ENCODE measurements at regions not wholly inside any gene's neighbourhood (a gene's known extent, or its start where the extent isn't known, plus 50 kb on each side); places are given as distances from the start of the nearest gene placed in this dataset.

DNA sequence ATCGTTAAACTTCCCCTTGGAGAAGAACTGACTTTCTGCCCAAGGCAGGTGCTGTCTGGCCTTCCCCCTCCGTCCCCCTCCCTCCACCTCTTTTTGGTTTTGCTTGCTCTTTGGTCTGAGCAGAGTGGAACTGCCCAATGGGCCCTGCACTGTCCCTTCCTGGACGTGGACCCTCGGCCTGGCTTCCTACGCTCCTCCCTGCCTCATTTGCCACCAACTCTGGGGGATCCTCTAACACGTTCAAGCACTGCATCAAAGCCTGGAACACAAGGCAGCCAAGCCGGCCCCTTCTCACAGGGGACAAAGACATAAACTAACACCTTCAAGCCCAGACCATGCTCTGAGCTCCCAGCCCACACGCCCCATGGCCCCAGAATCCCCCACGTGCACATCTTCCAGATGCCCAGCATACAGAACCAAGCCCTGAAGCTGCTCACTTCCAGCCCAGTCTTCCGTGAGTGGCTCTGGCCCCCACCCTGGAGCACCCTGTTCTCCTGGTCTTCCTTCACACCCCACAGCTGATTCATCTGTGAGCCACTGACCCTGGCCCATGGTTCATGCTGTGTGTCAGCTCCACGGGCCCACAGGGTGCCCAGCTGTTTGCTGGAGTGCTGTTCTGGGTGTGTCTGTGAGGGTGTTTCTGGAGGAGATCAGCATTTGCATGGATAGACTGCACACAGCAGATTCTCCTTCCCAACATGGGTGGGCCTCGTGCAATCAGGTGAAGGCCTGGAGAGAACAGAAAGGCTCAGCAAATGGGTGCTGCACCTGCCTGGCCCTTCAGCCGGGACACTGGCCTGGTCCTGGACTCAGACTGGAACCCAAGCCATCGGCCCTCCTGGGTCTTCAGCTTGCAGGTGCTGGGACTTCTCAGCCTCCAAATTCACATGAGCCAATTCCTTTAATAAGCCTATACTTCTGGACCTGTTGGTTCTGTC, 247.1 kb upstream of the SALL3 start:
- DNase-seq (ENCODE audit: low read depth), result no peak
- H3K4me3 ChIP-seq (replicated peaks; ENCODE audit: low read depth, low read length), result no peak overlapping the region
- TF ChIP-seq, protein P1, sequence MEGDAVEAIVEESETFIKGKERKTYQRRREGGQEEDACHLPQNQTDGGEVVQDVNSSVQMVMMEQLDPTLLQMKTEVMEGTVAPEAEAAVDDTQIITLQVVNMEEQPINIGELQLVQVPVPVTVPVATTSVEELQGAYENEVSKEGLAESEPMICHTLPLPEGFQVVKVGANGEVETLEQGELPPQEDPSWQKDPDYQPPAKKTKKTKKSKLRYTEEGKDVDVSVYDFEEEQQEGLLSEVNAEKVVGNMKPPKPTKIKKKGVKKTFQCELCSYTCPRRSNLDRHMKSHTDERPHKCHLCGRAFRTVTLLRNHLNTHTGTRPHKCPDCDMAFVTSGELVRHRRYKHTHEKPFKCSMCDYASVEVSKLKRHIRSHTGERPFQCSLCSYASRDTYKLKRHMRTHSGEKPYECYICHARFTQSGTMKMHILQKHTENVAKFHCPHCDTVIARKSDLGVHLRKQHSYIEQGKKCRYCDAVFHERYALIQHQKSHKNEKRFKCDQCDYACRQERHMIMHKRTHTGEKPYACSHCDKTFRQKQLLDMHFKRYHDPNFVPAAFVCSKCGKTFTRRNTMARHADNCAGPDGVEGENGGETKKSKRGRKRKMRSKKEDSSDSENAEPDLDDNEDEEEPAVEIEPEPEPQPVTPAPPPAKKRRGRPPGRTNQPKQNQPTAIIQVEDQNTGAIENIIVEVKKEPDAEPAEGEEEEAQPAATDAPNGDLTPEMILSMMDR (IDR thresholded peaks at IDR 0.05; ENCODE audit: low read length, missing control alignments), result no peak

- TF ChIP-seq, protein P1 (IDR thresholded peaks at IDR 0.05; ENCODE audit: low read length, missing control alignments), result no peak
- no peak overlapping the region for H3K4me3 ChIP-seq (replicated peaks; ENCODE audit: low read depth, low read length)
- DNase-seq (ENCODE audit: low read depth), result no peak
Observed at GRCh38 chr18:78733762-78734613, 245.6 kb upstream of the SALL3 start.

DNA sequence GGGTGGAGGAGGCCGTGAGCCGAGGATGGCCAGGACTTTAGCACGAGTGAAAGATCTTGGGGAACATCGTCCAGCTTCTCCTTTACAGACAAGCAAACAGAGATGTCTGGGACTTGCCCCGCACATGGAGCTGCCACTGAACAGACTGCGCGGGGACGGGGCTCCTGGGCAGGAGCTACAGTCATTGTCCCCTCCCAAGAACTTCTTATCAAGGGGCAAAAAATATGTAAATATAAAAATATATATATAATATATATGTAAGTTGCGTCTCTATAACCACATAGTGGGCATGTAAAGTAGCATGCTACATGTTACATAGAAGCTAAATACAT, 245.0 kb upstream of the SALL3 start:
- DNase-seq (ENCODE audit: low read depth), result no peak
- no peak overlapping the region for H3K4me3 ChIP-seq (replicated peaks; ENCODE audit: low read depth, low read length)
- TF ChIP-seq, protein P1 (IDR thresholded peaks at IDR 0.05; ENCODE audit: low read length, missing control alignments), result no peak

DNA sequence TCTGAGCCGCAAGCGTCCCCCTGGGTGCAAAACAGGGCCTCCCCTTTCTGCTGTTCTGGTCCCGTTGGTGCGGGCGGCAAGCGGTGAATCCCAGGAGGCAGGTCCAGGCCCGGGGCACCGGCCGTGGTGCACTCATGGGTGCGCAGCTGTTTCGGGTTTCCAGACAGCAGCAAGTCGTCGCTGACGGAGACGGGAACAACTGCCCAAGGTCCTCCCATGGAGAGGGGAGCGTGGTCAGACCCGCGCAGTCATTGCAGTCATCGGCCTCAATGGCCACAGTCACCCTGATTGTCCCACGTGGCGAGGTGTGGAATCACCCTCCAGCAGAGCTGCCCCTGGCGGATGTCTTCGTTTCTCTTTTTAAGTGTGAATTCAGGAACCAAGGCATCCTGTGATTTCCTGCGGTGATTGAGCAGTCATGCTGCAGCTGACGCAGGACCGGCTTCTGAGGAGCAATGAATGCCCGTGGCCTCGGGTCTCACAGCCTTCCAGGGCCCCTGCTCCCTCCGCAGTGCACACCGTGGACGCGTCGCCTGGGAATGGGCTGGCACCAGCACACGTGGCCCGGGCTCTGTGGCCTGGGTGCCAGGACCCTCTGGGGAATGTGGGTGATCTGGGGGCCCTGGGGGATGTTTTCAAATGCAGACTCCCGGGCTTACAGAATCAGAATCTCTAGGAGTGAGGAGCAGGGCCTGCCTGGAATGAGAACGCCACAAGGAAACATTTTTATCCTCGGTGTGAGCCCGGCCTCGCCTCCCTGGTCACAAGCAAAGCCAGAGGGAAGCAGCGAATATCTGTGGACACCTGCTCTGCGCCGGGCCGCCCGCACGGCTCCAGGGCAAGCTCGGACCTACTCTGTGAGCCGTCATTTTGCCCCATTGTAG, 244.2 kb upstream of the SALL3 start:
- TF ChIP-seq, protein P1 (IDR thresholded peaks at IDR 0.05; ENCODE audit: low read length, missing control alignments), result no peak
- DNase-seq (ENCODE audit: low read depth), result no peak
- no peak overlapping the region for H3K4me3 ChIP-seq (replicated peaks; ENCODE audit: low read depth, low read length)

- H3K4me3 ChIP-seq (replicated peaks; ENCODE audit: low read depth, low read length), result no peak overlapping the region
- TF ChIP-seq, protein P1 (IDR thresholded peaks at IDR 0.05; ENCODE audit: low read length, missing control alignments), result no peak
- no peak for DNase-seq (ENCODE audit: low read depth)
Observed at GRCh38 chr18:78736015-78736690, 243.5 kb upstream of the SALL3 start.

Data from fibroblast of pulmonary artery (primary cell).